Mesothelial cell of epicardium (in vitro differentiated cells): ENCODE measurements at regions not wholly inside any gene's neighbourhood (a gene's known extent, or its start where the extent isn't known, plus 50 kb on each side); places are given as distances from the start of the nearest gene placed in this dataset.

Source experiments
- DNase-seq, 2 experiments: peaks; one replicate each; pipeline ENCODE4 v3.0.0; 2021; ENCODE audit warnings: low spot score in 2 of 2; ENCODE audit not compliant: unreplicated experiment in 2 of 2
- H3K27ac Mint-ChIP-seq: 2 replicates; pipeline ENCODE4 v1.8.0; 2021; ENCODE audit warnings: mixed read lengths
- H3K27me3 Mint-ChIP-seq: 2 replicates; pipeline ENCODE4 v1.8.0; 2021; ENCODE audit warnings: low read depth, mixed read lengths
- H3K36me3 Mint-ChIP-seq: 2 replicates; pipeline ENCODE4 v1.8.0; 2021; ENCODE audit warnings: mixed read lengths
- H3K4me1 Mint-ChIP-seq: 2 replicates; pipeline ENCODE4 v1.8.0; 2021; ENCODE audit warnings: mixed read lengths
- H3K4me3 Mint-ChIP-seq: 2 replicates; pipeline ENCODE4 v1.8.0; 2021; ENCODE audit warnings: mild to moderate bottlenecking, moderate library complexity, mixed read lengths
- H3K9me3 Mint-ChIP-seq: 2 replicates; pipeline ENCODE4 v1.8.0; 2021; ENCODE audit warnings: mixed read lengths
- CTCF ChIP-seq: fragments of 200-600 bp; sonication (generic); IDR thresholded peaks from one replicate; pipeline ENCODE4 v1.5.0; 2021; ENCODE audit warnings: antibody characterized with exemption; ENCODE audit not compliant: unreplicated experiment

GRCh38 chr1:5812295-5812694, 179.9 kb downstream of the NPHP4 start:
- no peak for DNase-seq
- Mint-ChIP-seq H3K27me3 (peaks cover 25% of the 10 kb centered on the region), H3K4me1 (no peaks in the 10 kb centered on the region), H3K9me3 (peaks cover 7% of the 10 kb centered on the region), H3K4me3 (no peak overlapping the region), H3K27ac (no peak overlapping the region), H3K36me3 (no peaks in the 10 kb centered on the region)
- TF ChIP-seq CTCF: no peak

- no peak overlapping the region for H3K4me3 Mint-ChIP-seq
- H3K4me1 Mint-ChIP-seq: no peaks in the 10 kb centered on the region
- no peak for DNase-seq
These were observed 180.8 kb downstream of the NPHP4 start for GRCh38 chr1:5811419-5811818.

GRCh38 chr1:5810553-5811270, 181.5 kb downstream of the NPHP4 start:
- peaks cover 22% of the 10 kb centered on the region for H3K27me3 Mint-ChIP-seq
- no peaks in the 10 kb centered on the region for H3K4me1 Mint-ChIP-seq
- TF ChIP-seq CTCF: no peak
- H3K4me3 Mint-ChIP-seq: no peak overlapping the region
- no peaks in the 10 kb centered on the region for H3K36me3 Mint-ChIP-seq
- DNase-seq: no peak
- H3K27ac Mint-ChIP-seq: no peak overlapping the region
- H3K9me3 Mint-ChIP-seq: no peaks in the 10 kb centered on the region

More at GRCh38 chr1:5811419-5811818, 180.8 kb downstream of the NPHP4 start:
- Mint-ChIP-seq H3K27ac (no peak overlapping the region), H3K27me3 (peaks cover 23% of the 10 kb centered on the region), H3K9me3 (peaks cover 4% of the 10 kb centered on the region), H3K36me3 (no peaks in the 10 kb centered on the region)
- no peak for TF ChIP-seq CTCF

- Mint-ChIP-seq H3K27ac (no peak overlapping the region), H3K9me3 (no peaks in the 10 kb centered on the region), H3K36me3 (no peaks in the 10 kb centered on the region), H3K4me3 (no peak overlapping the region), H3K4me1 (no peaks in the 10 kb centered on the region), H3K27me3 (peaks cover 22% of the 10 kb centered on the region)
- no peak for DNase-seq
- no peak for TF ChIP-seq CTCF
These were observed 182.1 kb downstream of the NPHP4 start for GRCh38 chr1:5810131-5810530.

- Mint-ChIP-seq H3K36me3 (no peaks in the 10 kb centered on the region), H3K9me3 (no peaks in the 10 kb centered on the region), H3K27ac (no peak overlapping the region), H3K4me1 (no peaks in the 10 kb centered on the region), H3K4me3 (no peak overlapping the region), H3K27me3 (peaks cover 19% of the 10 kb centered on the region)
- TF ChIP-seq CTCF: no peak
- no peak for DNase-seq
These were observed 182.9 kb downstream of the NPHP4 start for GRCh38 chr1:5809207-5809788.
